ENCODE measurements at regions not wholly inside any gene's neighbourhood (a gene's known extent, or its start where the extent isn't known, plus 50 kb on each side); places are given as distances from the start of the nearest gene placed in this dataset.

DNA sequence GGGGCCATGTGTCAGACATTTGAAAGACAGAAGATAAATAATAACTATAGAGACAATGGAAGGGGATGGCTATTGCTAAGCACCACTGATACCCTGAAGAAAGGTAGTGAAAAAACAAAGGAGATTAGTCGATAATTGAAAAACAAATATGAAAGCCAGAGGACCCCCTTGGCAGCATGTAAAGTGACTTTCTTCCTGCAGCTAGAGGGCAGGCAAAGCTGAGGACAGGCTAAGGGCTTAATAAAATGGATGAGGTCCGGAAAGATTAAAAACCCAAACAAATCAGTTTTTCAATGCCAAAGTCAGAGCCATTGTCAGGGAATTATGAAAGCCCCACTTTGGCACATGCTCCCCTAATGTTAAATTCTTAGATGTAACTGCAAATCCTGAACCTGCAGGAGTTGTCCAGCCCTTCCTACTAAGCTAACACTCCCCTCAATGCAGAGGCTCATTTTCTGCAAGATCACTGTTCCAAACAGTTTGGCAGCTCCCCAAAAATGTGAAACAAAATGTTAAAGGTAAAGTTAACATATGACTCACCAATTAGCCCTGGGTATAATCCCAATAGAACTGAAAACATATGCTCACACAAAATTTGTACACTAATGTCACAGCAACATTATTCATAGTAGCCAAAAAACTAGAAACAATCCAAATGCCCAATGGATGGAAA is 1177.9 kb downstream of the GRIK2 start:
- DNase-seq (ENCODE audit: low read depth in 2 of 3, low spot score in 2 of 3) = no peak

GRCh38 chr6:102562713-102563112 is 1169.2 kb downstream of the GRIK2 start:
- no peak for DNase-seq (ENCODE audit: low read depth in 2 of 3, low spot score in 2 of 3)

DNA sequence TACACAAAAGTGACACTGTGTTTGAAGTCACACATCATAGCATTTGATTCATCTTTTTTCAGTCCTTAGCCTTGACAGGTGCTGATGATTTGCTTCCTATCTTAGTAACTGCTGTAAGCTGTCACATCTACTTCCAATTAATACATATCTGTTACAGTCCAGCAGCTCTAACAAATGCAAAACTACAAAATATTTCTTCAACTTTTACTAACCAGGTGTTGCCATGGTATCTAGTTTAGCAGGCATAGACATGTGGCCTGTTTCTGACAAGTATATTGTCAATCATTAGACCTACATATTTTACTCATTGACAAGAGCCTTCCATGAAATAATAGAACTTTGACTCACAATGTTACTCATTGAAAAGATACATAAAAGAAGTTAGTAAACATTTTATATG is 1159.7 kb downstream of the GRIK2 start:
- DNase-seq (ENCODE audit: low read depth in 2 of 3, low spot score in 2 of 3) = no peak

GRCh38 chr6:102549221-102549874 is 1155.8 kb downstream of the GRIK2 start:
- no peak for DNase-seq (ENCODE audit: low read depth in 2 of 3, low spot score in 2 of 3)

GRCh38 chr6:102525336-102525735 is 1131.8 kb downstream of the GRIK2 start:
- no peak for DNase-seq (ENCODE audit: low read depth in 2 of 3, low spot score in 2 of 3)

GRCh38 chr6:102520966-102521365 is 1127.5 kb downstream of the GRIK2 start:
- no peak for DNase-seq (ENCODE audit: low read depth in 2 of 3, low spot score in 2 of 3)

DNA sequence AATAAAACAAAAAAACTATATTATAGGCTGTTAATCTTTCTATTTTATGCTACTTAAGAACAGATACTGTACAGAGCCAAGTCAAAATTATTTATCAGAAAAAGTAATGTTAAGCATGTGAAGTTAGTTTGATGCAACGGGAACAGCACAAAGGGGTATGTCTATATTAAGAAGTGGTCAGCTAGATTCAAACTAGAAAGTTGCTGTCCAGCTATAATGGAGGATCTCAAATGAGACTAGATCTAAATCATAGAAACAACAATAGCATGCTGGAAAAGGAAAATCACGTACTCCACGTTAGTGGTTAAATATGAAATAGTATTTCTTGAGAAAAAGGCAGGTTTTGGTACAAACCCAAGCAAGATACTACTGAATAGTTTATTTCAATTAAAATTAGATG is 1124.0 kb downstream of the GRIK2 start:
- no peak for DNase-seq (ENCODE audit: low read depth in 2 of 3, low spot score in 2 of 3)

DNA sequence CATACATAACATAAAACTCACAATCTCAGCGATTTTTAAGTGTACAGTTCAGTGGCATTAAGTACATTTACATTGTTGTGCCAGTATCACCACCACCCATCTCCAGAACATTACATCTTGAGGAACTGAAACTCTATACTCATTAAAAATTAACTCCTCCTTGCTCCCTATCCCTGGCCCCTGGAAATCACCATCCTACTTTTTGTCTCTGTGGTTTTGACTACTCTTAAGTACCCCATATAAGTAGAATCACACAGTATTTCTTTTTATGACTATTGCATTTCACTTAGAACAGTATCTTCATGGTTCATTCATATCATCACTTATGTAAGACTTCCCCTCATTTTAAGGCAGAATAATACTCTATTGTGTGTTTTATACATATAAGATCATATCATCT is 1108.1 kb downstream of the GRIK2 start:
- DNase-seq (ENCODE audit: low read depth in 2 of 3, low spot score in 2 of 3) = no peak

GRCh38 chr6:102494808-102495207 is 1101.3 kb downstream of the GRIK2 start:
- DNase-seq (ENCODE audit: low read depth in 2 of 3, low spot score in 2 of 3) = no peak

- DNase-seq (ENCODE audit: low read depth in 2 of 3, low spot score in 2 of 3) = no peak
These were observed 1100.0 kb downstream of the GRIK2 start for GRCh38 chr6:102493485-102493884.

DNA sequence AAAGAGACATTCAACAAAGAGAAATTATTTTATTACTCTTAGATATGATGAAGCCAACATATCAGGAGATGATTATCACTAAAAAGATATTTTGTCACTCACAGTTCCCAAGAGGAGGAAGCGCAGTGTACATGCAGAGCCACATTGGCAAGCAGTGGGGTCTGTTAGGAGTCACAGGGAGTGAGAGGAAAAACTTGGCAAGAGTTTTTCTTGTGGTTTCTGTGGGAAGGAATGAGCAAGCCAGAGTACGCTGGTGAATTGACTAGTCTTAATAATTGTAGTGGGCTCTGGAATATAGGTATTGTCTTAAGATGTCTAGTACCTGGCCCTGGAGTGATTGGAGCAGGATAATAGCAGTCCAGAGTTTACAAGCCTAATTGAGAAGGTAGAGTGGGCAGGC is 1095.2 kb downstream of the GRIK2 start:
- no peak for DNase-seq (ENCODE audit: low read depth in 2 of 3, low spot score in 2 of 3)

DNA sequence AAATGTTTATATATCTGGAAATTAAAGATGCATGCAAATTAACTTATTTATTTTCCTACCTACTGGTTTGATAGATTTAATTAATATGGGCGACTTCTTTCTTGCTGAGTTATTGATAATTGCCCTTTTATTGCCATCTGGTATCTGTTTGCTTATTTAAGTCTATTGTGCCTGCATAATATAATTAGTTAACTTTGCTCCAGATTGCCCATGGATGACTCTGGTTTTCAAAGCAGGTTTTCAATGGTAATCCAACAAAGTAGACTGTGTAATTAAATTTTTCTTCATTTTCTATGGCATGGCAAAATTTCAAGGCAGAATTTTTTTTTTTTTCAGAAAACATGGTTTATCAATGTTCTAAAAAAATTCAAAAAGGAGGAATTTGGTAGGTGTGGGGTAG is 1092.0 kb downstream of the GRIK2 start:
- DNase-seq (ENCODE audit: low read depth in 2 of 3, low spot score in 2 of 3) = no peak

GRCh38 chr6:102474041-102474807 is 1080.7 kb downstream of the GRIK2 start:
- DNase-seq (ENCODE audit: low read depth in 2 of 3, low spot score in 2 of 3) = no peak

- DNase-seq (ENCODE audit: low read depth in 2 of 3, low spot score in 2 of 3) = no peak
These were observed 1065.5 kb downstream of the GRIK2 start for GRCh38 chr6:102458990-102459389.

DNA sequence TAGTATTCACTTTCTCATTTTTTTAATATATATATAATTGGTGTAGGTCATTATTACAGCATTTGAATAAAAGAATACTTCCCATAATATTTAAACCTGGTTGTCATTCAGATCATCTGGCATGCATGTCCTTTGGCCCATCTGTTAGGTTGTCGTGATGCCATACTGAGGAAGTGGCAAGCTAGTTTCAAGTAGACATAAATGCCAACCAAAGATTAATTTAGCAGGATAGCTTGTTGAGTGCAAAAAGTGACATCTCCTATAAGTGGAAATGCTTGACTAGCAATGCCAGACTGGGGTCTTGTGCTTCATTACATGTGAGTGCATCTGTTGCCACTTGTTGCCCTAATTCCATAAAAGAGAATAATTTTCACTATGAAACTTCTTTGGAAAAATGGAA is 1044.7 kb downstream of the GRIK2 start:
- no peak for DNase-seq (ENCODE audit: low read depth in 2 of 3, low spot score in 2 of 3)

DNA sequence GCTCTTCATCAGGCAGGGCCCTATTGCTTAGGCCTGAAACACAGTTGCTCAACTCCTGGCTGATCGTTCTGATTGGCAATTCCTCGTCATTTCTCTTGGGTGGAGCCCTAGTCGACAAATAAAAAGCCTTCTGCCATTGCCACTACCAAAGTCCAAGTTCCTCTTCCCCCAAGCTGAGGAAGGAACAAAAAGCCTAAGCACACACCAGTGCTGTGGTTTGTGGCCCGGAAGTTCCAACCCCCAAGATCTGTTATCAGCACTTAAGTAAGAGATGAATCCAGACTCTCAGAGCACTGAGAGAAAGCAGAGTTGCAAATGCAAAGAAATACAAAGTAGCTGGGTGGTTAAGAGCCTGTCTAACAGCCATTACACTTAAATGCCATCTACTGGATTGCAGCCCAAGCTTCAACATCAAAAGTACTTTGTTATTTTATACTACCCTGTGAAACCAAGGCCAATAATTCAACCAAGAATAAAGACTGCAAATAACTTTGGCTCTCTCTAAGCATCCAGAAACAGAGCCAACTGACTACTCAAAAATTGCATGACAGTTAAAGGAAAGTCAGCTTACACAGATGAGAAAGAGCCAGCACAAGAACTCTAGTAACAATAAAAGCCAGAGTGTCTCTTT is 1024.0 kb downstream of the GRIK2 start:
- DNase-seq (ENCODE audit: low read depth in 2 of 3, low spot score in 2 of 3) = peak in 2 of 3 donors; percentile 6 to 16

DNA sequence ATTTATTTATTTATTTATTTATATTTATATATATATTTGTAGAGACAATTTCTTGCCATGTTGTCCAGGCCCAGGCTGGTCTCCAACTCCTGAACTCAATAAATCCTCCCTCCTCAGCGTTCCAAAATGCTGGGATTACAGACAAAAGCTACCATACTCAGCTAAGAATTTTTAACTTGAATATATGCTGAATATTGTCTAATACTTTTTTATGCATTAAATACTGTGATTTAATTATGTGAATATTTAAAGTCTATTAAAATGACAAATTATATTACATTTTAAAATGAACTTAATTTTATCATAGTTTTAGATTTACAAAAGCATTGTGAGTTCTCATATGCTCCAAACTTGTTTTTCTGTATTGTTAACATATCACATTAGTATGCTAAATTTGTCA is 1022.4 kb downstream of the GRIK2 start:
- no peak for DNase-seq (ENCODE audit: low read depth in 2 of 3, low spot score in 2 of 3)

- DNase-seq (ENCODE audit: low read depth in 2 of 3, low spot score in 2 of 3) = no peak
These were observed 1018.3 kb downstream of the GRIK2 start for GRCh38 chr6:102411796-102412195.

DNA sequence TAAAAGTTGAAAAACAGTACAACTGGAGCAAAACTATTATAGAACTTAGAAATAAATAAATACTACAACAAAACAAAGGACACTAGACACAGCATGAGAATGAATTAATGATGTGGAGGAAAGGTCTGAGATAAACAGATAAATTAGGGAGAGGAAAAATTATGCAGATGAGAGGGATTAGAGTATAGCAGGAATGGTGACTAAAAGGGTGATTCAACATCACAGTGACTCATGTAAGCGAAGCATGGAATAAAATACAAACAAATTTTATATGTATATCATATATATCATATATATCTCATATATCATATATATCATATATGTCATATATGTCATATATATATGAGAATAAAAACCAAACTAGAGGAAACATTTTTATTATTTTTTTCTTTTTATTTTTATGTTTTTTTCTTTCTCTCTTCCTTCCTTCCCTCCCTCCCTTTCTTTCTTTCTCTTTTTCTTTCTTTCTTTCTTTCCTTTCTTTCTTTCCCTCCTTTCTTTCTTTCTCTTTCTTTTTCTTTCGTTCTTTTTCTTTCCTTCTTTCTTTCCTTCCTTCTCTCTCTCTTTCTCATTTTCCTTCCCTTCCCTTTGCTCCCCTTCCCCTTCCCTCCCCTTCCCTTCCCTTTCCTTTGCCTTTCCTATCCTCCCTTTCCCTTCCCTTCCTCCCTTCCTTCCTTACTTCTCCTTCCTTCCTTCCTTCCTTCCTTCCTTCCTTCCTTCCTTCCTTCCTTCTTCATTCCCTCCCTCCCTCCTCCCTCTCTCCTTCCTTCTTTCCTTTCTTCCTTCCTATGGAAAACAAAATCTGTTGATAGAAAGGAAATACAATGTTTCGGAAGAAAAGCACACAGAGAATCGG is 1014.6 kb downstream of the GRIK2 start:
- no peak for DNase-seq (ENCODE audit: low read depth in 2 of 3, low spot score in 2 of 3)

GRCh38 chr6:102405860-102406259 is 1012.4 kb downstream of the GRIK2 start:
- DNase-seq (ENCODE audit: low read depth in 2 of 3, low spot score in 2 of 3) = no peak
